Left kidney (tissue), 1 donor: ENCODE measurements at regions not wholly inside any gene's neighbourhood (a gene's known extent, or its start where the extent isn't known, plus 50 kb on each side); places are given as distances from the start of the nearest gene placed in this dataset.
"Not testable (repeated sequence)": the region's sequence is repeated elsewhere in the genome, so short reads cannot be mapped to it uniquely, and the experiment has no call there.

Experiments
- DNase-seq: peaks from one replicate; pipeline ENCODE4 v3.0.0-alpha.2; 2013

DNA sequence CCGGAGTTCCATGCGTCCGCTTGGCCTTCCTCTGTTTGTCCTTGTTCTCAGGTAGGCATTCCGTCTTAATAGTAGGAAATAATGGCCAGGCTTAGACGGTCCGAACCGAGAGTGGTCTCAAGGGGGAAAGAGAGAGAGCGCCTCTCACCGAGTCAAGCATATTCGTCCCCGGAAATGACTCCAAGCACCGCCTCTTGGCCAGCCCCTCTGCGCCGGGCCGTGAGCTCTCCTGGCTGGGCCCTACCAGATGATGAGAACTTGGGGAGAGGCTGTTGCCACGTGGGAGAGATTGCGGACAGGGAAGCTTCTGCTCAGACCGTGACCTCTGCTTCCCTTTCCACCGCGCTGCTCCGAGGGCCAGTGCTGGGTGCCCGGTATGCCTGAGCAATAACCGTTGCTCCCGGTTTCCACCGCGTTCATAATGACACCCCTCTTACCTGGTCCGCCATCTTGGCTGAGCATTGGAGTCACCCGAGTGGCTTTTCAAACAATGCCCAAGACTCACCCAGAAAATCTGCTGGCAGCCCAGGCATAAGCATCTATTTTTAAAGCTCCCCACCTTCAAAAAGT, 251.1 kb upstream of the SHH start:
- DNase-seq, result no peak

- no peak for DNase-seq
Observed at GRCh38 chr7:156062286-156062685, 250.0 kb upstream of the SHH start.

- no peak for DNase-seq
Observed at GRCh38 chr7:156061689-156062255, 249.5 kb upstream of the SHH start.

DNA sequence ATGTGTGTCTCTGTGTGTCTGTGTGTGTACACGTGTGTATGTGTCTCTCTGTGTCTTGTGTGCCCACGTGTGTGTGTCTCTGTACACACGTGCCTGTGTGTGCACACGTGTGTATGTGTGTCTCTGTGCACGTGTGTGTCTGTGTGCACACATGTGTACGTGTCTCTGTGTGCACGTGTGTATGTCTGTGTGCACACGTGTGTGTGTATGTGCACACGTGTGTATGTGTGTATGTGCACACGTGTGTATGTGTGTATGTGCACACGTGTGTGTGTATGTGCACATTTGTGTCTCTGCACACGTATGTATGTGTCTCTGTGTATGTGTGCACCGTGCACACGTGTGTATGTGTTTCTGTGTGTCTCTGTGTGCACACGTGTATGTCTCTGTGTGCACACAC, 248.7 kb upstream of the SHH start:
- no peak for DNase-seq

- no peak for DNase-seq
Observed at GRCh38 chr7:156059369-156059768, 247.1 kb upstream of the SHH start.

DNA sequence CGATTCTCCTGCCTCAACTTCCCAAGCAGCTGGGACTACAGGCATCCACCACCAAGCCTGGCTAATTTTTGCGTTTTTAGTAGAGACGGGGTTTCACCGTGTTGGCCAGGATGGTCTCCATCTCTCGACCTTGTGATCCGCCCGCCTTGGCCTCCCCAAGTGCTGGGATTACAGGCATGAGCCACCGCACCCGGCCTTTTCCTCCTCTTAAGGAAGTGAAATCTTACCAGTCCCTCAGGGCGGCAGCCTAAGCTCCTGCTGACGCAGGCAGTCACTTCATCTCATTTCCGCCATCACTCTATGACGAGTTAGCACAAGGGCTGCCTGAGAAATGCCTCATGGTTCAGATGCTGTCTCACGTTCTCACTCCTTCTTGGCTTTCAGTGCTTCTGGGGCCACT, 246.0 kb upstream of the SHH start:
- no peak for DNase-seq

- no peak for DNase-seq
Observed at GRCh38 chr7:156056534-156056933, 244.3 kb upstream of the SHH start.

DNA sequence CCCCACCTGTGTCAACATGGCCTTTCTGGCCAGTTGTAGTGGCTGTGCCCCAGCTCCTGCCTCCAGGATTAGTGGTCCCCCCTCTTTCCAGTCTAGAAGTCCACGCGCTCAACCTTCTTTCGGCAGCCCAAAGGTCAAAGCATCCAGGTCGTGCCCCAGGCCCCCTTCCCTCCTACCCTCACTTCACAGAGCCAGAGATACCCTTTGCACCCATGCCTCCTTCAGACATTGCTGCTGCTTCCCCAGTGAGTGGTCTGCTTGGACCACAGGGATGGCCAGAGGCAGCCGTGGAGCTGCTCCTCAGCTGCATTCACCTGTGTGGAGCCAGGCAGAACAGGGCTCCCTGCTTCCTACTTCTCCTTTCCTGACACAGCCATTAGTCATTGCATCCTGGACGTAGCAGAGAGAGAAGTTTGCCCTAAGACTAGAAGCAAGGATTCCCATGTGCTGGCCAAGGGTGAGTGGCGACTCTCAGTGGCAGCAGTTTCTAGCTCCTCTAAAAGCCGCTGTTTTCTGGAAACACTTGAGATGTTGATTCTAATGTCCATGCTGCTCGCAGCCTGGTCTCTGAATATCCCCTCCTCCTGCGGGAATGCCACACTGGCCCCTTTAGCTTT, 243.1 kb upstream of the SHH start:
- DNase-seq, result no peak

GRCh38 chr7:156051884-156052283, 239.6 kb upstream of the SHH start:
- DNase-seq, result no peak

- DNase-seq, result no peak
Observed at GRCh38 chr7:156050636-156051569, 238.6 kb upstream of the SHH start.

GRCh38 chr7:156049366-156049765, 237.1 kb upstream of the SHH start:
- no peak for DNase-seq

- DNase-seq, result no peak
Observed at GRCh38 chr7:156046031-156046560, 233.8 kb upstream of the SHH start.

GRCh38 chr7:156043416-156044178, 231.3 kb upstream of the SHH start:
- DNase-seq, result no peak

GRCh38 chr7:156041398-156041797, 229.1 kb upstream of the SHH start:
- no peak for DNase-seq

DNA sequence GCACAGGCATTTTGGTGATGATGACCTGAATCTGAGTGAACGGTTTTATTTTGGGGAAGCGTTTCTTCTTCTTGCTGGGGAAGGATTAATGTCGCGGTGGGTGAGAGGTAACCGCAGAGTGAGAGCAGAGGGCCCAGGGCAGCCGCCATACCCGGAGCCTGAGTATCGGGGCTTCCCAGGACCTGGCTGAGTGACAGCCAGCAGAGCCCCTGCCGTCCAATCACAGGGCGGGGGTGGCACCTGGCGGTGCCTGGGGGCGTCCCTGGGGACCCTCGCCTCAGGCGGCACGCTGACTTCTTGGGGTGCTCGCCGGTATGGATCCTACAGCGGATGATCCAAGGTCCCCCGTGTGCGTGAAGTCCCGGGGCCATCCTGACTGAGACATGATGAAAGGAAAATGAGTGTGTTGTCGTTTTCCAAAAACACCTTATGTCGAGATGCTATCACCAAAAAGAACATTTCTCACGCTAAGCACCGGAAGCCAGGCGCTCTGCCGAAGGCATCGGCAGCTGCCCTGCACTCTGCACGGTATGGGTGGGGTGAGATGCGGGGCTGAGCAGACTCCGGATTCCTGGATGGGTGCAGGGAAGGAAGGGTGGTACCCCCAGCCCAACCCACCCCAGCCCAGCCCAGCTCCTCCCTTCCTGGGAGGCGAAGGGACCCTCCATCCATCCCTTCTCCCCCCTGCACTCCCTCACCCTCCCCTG, 227.9 kb upstream of the SHH start:
- no peak for DNase-seq

DNA sequence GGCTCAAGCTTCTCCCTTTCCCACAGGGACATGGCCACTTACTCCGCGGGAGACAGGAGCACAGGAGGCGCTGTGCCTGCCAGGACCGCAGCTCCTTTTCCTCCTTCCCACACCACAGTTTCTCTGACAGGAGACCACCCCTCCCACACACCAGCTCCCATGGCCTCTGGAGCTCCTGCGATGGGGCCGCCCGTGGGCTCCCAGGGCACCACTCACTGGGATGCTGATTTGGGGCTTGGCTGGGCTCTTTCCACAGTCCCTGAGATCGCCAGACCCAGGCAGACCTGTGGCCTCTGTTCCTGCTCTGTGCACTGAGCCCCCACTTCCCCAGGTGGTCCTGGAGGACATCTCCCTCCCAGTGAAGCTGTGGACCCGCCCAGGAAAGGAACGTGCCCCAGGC, 226.9 kb upstream of the SHH start:
- DNase-seq, result no peak

- DNase-seq, result no peak
Observed at GRCh38 chr7:156038345-156038744, 226.1 kb upstream of the SHH start.

- no peak for DNase-seq
Observed at GRCh38 chr7:156036153-156036552, 223.9 kb upstream of the SHH start.

GRCh38 chr7:156035387-156035786, 223.1 kb upstream of the SHH start:
- not testable (repeated sequence) for DNase-seq

DNA sequence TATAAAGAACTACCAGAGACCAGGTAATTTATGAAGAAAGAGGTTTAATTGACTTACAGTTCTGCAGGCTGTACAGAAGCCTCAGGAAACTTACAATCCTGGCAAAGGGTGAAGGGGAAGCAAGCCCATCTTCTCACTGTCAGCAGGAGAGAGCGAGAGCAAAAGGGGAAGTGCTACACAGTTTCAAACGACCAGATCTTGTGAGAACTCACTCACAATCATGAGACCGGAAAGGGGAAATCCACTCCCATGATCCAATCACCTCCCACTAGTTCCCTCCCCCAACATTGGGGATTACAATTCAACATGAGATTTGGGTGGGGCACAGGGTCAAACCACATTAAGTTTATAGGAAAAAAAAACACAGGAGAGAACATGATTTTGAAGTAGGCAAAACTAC, 222.1 kb upstream of the SHH start:
- no peak for DNase-seq

GRCh38 chr7:156032973-156033372, 220.7 kb upstream of the SHH start:
- DNase-seq, result no peak
